ENCODE measurements at regions not wholly inside any gene's neighbourhood (a gene's known extent, or its start where the extent isn't known, plus 50 kb on each side); places are given as distances from the start of the nearest gene placed in this dataset.
"Not testable (repeated sequence)": the region's sequence is repeated elsewhere in the genome, so short reads cannot be mapped to it uniquely, and the experiment has no call there.

DNA sequence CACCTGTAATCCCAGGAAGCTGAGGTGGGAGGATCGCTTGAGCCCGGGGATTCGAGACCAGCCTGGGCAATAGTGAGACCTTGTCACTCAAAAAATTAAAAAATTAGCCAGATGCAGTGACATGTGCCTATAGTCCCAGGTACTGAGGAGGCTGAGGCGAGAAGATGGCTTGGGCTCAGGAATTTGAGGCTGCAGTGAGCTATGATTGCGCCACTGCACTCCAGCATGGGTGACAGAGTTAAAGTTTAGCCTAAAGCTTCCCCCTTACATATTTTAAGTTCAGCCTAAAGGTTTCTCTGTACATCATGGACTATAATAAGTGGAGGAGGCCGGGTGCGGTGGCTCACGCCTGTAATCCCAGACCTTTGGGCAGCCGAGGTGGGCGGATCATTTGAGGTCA, 70.1 kb downstream of the SPRING1 start:
- DNase-seq (ENCODE audit: low read depth, low spot score): no peak
- POLR2A ChIA-PET: no interaction called here
- TF ChIP-seq CTCF (IDR thresholded peaks at IDR 0.05; ENCODE audit: low read depth, low read length): no peak
- Histone ChIP-seq H3K27ac (ENCODE audit: low read depth, low read length) (no peak overlapping the region), H3K27me3 (ENCODE audit: control insufficient read depth, insufficient read depth, low read length) (peaks cover 9% of the 10 kb centered on the region), H3K9me3 (ENCODE audit: control insufficient read depth, insufficient read depth, low read length) (no peaks in the 10 kb centered on the region), H3K4me3 (ENCODE audit: low read depth, low read length) (no peak overlapping the region)
- CTCF ChIA-PET: no interaction called here

GRCh38 chr12:116666829-116667228, 71.0 kb downstream of the SPRING1 start:
- CTCF ChIA-PET; H3K9me3 ChIP-seq (ENCODE audit: control insufficient read depth, insufficient read depth, low read length): not testable (repeated sequence)

DNA sequence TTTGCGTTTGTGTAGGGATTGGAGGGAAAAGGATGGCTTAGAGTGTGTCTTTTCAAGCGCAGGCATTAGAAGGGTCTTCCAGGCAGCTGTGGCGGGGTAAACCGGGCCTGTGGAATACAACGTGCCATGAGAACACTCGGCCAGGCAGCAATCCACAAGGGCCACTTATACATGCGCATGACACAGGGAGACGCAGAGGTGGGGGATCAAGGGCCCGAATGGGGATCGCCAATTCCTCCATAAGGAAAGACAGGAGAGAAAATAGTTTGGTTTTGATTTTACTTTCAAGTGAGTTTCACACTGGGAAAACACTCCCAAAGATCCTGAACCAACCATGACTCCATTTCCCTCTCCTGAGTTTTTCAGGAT, 71.6 kb downstream of the SPRING1 start:
- CTCF ChIA-PET: no interaction called here
- POLR2A ChIA-PET: no interaction called here
- no peak for TF ChIP-seq CTCF (IDR thresholded peaks at IDR 0.05; ENCODE audit: low read depth, low read length)
- Histone ChIP-seq H3K4me3 (ENCODE audit: low read depth, low read length) (no peak overlapping the region), H3K27me3 (ENCODE audit: control insufficient read depth, insufficient read depth, low read length) (peaks cover 11% of the 10 kb centered on the region), H3K9me3 (ENCODE audit: control insufficient read depth, insufficient read depth, low read length) (no peaks in the 10 kb centered on the region), H3K27ac (ENCODE audit: low read depth, low read length) (no peak overlapping the region)
- DNase-seq (ENCODE audit: low read depth, low spot score): no peak

More at GRCh38 chr12:116666829-116667228, 71.0 kb downstream of the SPRING1 start:
- DNase-seq (ENCODE audit: low read depth, low spot score); POLR2A ChIA-PET; H3K27ac ChIP-seq (ENCODE audit: low read depth, low read length); H3K4me3 ChIP-seq (ENCODE audit: low read depth, low read length): not testable (repeated sequence)
- peaks cover 11% of the 10 kb centered on the region for H3K27me3 ChIP-seq (ENCODE audit: control insufficient read depth, insufficient read depth, low read length)

DNA sequence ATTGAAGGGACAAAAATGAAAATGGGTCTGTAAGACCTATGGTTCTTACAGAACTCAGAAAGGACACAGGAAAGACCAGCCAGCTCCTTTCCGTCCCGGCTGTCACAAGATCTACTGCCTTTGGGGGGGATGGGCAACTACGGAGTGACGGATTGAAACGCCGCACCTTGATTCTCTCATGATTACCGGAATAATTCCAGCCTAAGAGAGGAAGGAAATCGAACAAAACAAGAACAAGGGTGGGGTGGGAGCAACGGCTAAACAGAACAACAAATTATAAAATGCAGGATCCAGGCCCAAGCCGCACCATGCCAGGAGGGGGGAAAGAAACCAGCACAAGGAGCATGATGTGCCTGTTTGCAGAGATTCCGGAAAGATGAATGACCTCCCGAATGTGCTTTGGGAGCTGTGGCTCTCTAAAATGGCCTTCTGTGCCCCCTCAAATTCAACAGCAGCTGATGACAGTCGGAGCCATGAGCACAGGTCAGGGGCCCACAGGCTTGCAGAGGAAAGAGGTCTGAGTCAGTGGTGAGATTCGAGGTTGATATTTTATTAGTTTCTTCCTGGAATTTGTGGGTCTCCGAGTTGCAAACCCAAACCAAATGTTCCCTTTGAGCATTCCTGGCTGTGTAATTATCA, 72.1 kb downstream of the SPRING1 start:
- Histone ChIP-seq H3K27ac (ENCODE audit: low read depth, low read length) (no peak overlapping the region), H3K27me3 (ENCODE audit: control insufficient read depth, insufficient read depth, low read length) (peaks cover 11% of the 10 kb centered on the region), H3K9me3 (ENCODE audit: control insufficient read depth, insufficient read depth, low read length) (no peaks in the 10 kb centered on the region), H3K4me3 (ENCODE audit: low read depth, low read length) (no peak overlapping the region)
- no peak for DNase-seq (ENCODE audit: low read depth, low spot score)
- no peak for TF ChIP-seq CTCF (IDR thresholded peaks at IDR 0.05; ENCODE audit: low read depth, low read length)
- POLR2A ChIA-PET: no interaction called here
- CTCF ChIA-PET: no interaction called here

DNA sequence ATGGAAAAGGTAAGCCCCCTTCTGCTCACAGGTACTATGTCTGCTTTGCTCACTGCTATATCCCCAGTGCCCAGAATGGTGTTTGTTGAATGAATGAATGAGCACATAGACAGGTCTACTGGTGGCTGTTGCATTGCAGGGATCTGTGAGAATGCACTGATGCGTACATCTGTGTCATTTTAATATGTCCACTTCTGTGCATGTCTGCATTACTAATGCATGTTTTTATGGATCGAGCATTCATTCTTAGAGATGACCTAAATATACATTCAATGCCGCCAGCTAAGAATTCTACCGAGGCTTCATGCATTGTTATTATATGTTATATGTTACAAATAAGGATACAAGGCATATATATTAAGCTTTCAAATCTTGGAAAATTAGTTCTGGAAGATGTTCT, 73.8 kb downstream of the SPRING1 start:
- H3K9me3 ChIP-seq (ENCODE audit: control insufficient read depth, insufficient read depth, low read length): no peaks in the 10 kb centered on the region; the same call in 1 of the 2 replicates
- no peak overlapping the region for H3K4me3 ChIP-seq (ENCODE audit: low read depth, low read length)
- DNase-seq (ENCODE audit: low read depth, low spot score): no peak
- no peak for TF ChIP-seq CTCF (IDR thresholded peaks at IDR 0.05; ENCODE audit: low read depth, low read length)
- CTCF ChIA-PET: interaction anchor here (0.8 to 1.0 kb wide), 2 partner anchors 14 to 218 kb away, joined by 3 read pairs; no protein-coding TSS in a partner anchor
- H3K27ac ChIP-seq (ENCODE audit: low read depth, low read length): no peak overlapping the region
- POLR2A ChIA-PET: no interaction called here
- peaks cover 6% of the 10 kb centered on the region for H3K27me3 ChIP-seq (ENCODE audit: control insufficient read depth, insufficient read depth, low read length)
